GM19023 (cell line): ENCODE measurements at regions not wholly inside any gene's neighbourhood (a gene's known extent, or its start where the extent isn't known, plus 50 kb on each side); places are given as distances from the start of the nearest gene placed in this dataset.

ENCODE experiments used
- ATAC-seq: cut with Tn5 transposase; IDR thresholded peaks from one replicate; pipeline ENCODE4 v1.9.1; 2021; ENCODE audit warnings: mild to moderate bottlenecking, moderate library complexity; ENCODE audit not compliant: unreplicated experiment

DNA sequence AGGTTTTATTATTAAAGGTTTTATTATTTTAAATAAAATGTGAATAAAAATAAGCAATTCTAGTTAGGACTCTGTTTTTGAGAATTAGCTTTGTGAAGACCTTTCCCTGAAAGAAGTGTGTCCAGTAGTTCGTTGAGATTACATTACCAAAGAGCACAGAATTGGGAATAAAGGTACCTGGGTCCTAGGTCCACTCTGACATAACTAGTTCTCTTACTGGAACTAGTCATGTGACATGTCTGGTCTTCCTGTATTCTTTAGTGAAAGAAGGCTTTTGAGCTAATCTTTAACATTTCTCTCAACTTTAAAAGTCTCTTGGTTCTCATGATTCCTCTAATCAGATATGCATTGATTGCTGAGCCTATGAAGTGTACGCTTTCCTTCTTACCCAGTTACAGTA, 292.0 kb upstream of the SMIM31 start:
- no peak for ATAC-seq

GRCh38 chr4:164462471-164462870, 291.5 kb upstream of the SMIM31 start:
- ATAC-seq, result no peak

DNA sequence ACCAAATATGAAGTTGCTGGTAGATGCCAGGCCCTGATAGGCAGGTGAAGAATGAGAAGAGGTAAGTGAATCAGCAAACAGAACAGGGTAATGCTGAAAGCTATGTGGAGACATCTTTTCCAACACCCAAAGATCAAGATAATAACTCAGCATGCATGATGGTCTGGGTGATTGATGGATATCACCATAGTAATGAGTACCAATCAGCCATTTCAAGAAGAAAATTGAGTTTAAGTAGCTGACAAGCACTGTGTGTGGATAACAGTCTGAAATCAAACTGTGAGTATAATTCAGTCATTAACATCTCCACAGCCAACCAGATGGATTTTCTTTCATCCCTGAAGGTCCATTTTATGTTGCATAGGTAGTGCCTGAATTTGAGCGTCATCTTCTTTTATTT, 289.6 kb upstream of the SMIM31 start:
- no peak for ATAC-seq

DNA sequence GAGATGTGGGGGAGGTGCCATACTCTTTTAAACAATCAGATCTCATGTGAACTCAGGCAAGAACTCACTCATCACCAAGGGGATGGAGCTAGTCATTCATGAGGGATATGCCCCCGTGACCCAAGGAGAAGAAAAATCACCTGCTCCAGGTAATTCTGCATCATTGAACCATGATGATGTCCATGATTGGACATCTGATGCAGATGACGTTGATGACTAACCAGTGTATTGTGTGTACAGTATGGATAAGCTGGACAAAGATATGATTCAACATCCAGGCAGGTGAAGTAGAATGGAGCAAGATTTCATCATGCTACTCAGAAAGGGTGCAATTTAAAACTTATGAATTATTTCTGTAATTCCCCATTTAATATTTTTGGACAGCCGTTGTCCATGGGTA, 286.4 kb upstream of the SMIM31 start:
- no peak for ATAC-seq

- no peak for ATAC-seq
Measured at GRCh38 chr4:164481306-164482091, 272.4 kb upstream of the SMIM31 start.

DNA sequence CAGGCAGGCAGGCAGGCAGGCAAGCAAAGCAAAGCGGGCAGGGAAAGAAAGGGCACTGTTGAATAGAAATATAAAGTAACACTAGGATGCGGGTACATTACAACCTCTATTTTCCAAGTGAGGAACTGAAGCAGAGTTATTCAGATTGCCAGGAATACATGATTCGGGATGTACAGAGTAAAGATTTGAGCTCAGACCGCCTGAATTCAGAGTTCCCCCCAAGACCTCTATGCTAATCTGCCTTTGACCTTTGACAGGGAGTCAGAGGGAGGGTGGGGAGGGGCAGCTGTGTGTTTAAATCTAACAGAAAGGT, 271.9 kb upstream of the SMIM31 start:
- ATAC-seq, result no peak

DNA sequence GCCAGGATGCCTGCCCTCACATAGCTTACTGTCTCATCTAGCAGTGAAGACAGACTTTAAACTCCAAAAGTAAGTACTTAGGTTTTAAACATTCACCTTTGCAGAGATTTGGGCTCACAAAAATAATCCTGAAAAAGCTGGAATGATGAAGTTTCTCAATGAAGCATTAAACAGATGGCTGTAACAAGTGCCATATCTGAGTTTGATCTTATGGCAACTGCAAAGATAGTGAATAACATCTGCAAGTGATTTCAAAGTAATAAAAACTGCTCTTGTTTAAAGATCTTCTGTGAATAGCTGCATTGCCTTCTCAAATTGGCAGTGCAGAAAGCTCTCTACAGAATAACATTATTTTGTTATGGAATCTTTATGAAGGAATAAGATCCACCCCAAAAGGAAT, 271.2 kb upstream of the SMIM31 start:
- ATAC-seq, result no peak

- no peak for ATAC-seq
Measured at GRCh38 chr4:164483711-164484110, 270.2 kb upstream of the SMIM31 start.

DNA sequence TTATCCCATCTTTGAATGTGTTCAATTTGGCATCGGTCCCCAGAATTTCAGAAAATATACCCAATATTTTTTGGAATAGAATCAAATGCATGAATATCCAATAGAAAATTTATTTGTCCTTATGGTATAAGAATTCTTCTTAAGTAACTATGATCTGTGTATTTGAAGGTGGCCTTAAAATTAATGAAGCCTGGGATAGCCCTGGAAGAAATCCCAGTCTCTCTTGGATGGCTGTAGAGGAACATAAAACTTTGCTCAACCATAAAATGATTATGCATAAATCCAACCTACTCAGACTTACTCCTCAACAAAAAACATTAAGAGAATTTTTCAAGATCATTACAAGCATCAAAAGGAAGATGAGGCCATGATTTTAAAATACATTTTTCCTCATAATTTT, 269.4 kb upstream of the SMIM31 start:
- no peak for ATAC-seq

DNA sequence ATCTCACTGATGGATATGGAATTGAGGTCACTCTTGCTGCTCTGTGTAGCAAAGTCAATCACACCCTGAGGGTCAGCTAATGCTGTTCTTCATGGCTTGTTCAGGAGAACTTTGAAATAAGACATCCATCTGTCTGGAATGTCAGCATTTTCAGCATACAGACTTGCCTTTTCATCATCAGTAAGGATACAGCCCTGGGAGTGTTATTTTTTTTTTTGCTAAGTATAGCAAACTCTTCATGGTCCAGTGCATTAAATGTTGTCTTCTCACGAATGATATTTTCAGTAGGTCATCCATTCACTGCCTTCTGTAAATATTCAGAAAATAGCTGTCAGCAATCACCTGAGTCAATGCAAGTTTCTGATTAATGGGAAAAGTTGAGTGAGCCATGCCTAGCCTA, 268.8 kb upstream of the SMIM31 start:
- no peak for ATAC-seq

GRCh38 chr4:164488114-164488513, 265.8 kb upstream of the SMIM31 start:
- ATAC-seq, result no peak

DNA sequence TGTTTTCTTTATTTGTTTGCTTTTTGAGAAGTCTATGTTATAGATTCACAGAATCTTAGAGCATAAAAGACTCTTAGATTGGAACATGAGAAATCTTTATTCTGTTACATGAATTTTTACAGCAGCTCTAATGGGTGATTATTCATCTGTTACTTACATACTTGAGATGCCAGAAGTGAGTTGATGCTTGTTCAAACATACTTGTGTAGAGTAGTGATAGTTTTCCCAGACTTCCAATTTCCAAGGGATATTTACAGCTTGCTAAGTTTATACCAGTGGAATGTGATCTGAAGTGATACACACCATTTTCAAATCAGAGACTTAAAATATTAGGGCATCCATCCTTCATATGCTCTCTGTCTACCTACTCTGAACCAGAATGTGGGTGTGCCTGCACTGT, 252.9 kb upstream of the SMIM31 start:
- no peak for ATAC-seq

GRCh38 chr4:164503874-164504273, 250.1 kb upstream of the SMIM31 start:
- ATAC-seq, result no peak

- ATAC-seq, result no peak
Measured at GRCh38 chr4:164508097-164508496, 245.8 kb upstream of the SMIM31 start.

DNA sequence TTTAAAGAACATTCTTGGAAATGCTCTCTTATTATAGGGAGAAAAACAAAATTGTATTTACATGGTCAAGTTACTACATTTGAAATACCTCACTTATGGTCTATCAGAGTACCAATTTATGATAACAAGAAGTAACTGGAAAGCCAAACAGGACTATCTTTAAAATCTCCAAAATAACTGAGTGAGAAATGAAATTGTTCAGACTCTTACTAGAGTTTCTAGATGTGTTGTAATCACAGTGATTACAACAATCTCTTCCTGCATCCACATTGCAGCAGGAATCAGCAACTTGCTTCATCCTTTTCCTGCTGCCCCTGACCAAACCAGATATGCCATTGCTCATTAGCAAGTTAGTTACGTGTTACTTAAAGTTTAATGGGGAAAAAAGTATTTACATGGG, 245.2 kb upstream of the SMIM31 start:
- ATAC-seq, result no peak

GRCh38 chr4:164509951-164510350, 244.0 kb upstream of the SMIM31 start:
- ATAC-seq, result no peak

DNA sequence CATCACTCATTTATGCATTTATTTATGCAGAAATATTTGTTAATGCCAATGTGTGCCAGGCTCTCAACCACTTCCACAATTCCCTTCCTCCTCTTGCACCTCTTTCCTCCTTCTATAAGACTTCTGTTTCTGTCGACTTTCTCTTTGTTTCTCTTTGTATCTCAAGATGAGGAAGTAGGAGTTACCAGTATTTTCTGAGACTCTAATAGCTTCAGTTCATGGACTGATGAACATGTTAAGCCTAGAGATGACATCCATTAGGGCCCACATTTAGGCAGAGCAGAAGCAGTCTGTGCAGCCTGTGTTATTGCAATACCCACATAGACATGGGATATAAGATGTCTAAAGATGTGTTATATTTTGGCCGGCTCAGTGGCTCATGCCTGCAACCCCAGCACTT, 241.8 kb upstream of the SMIM31 start:
- no peak for ATAC-seq

DNA sequence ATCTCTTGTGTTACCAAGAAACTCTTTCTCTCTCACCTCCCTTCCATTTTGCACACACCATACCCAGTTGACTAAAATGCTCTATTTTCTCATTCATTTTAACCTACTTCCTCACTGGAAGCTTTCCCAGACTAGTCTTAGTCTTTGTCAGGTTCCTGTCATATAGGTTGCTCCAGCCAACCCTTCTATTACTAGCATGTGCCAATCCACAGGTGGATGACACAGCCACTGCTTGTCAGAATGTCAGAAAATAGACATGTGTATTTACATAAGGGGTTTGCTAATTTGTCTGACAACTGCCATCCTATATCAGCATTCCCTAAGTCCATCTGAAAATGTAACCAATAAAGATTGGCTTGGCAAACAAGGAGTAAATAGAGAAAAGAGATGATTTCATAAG, 239.2 kb upstream of the SMIM31 start:
- ATAC-seq, result no peak

DNA sequence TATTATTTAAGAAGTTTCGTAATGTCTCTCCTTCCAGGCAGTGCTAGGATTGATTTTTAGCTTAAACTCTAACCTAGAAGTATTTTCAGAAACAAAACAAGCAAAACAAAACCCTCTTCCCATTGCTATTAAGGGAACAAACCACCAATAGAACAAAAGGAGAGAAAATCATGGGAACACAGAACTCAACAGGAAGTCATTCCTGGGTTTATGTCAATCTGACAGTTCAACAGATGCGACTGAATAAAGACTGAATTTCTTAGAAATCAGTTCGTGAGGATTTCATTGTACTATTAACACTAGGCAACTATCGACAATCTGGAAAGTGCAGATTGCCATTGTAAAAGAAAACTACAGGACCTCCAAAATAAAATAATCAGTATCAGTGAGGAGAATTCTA, 229.1 kb upstream of the SMIM31 start:
- no peak for ATAC-seq

DNA sequence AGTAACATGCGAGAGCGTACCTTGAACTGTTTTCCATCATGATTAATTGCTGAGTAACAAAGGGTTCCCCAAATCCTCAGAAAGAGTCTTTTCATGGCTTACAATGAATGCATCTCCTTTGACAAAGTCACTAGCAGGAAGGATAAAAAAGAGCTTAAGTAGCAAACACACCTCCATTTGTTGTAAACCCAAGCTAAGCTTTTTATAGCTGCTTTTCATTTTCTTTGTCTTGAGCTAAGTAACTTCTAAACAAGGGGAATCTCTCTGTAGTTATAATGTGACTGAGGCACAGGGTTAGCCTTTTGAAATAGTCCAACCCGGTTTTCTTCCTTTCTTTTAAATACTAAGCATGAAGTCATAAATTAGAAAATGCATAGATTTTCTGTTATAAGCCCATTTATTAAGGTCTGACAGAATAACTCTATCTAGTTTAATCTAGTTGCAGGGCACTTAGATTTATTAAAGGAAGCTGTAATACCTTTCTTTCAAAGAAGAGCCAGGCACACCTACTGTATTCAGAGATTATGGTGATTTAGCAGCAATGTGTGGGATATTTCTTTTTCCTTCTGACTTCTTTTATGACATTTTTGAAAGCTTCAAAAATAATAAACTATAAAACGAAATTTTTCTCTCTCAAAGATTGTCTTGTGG, 226.9 kb upstream of the SMIM31 start:
- no peak for ATAC-seq

- ATAC-seq, result no peak
Measured at GRCh38 chr4:164529058-164529457, 224.9 kb upstream of the SMIM31 start.

DNA sequence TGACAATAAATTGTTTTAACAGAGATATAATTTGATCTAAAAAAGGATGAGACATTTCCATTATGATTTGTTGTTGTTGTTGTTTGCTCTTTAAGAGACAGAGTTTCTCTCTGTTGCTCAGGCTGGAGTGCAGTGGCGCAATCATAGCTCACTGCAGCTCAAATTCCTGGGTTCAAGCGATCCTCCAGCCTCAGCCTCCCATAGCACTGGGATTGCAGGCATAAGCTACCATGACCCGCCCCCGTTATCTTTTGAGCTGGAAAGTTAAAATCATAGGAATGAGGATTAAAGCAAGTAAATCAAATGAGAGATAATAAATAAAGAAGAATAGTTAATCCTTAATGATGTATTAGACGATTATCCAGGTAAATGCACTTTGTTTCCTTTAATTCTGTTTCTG, 224.4 kb upstream of the SMIM31 start:
- ATAC-seq, result no peak

- ATAC-seq, result no peak
Measured at GRCh38 chr4:164531336-164531735, 222.6 kb upstream of the SMIM31 start.
